ENCODE measurements at regions not wholly inside any gene's neighbourhood (a gene's known extent, or its start where the extent isn't known, plus 50 kb on each side); places are given as distances from the start of the nearest gene placed in this dataset.

DNA sequence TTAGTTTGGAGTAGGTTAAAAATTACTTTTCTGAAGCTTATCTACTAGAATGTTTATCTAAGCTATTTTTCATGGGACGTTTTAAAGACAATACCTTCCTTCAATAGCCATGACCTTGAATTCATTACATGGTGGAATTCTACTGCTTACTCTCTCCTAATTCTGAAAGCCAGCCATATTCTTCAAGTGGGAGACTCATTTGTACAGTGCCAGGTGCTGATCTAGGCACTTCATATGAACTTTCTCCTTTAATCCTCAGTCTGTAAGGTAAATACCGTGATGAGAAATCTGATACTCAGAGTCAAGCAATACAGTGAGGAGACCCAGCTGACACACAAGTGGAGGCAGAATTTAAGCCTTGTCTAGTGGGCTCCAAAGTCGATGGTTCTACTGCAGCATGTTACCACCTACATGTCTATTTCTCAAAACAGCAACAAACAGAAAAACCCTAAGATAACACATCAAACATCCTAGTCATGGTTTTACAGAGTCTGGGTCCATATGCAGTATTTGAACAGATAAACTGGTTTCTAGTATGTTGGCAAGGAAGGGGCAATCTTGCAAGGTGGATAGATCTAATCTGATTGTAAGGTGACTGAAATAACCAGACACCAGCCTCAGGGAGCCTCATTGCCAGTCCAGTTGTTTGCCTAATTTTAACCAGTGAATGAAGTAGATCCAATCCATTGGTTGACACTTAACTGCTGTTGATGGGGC is 243.7 kb downstream of the PIK3R1 start:
- Histone ChIP-seq H3K27me3 (ENCODE audit: control insufficient read depth, insufficient read depth, low read length) (no peaks in the 10 kb centered on the region), H3K4me3 (ENCODE audit: low read length) (no peak overlapping the region), H3K36me3 (ENCODE audit: control insufficient read depth, insufficient read depth, low read length) (no peaks in the 10 kb centered on the region), H3K27ac (ENCODE audit: low read length) (no peak overlapping the region), H3K9me3 (ENCODE audit: control insufficient read depth, insufficient read depth, low read length) (no peaks in the 10 kb centered on the region), H3K4me1 (ENCODE audit: control insufficient read depth, insufficient read depth, low read length) (peaks cover 3% of the 10 kb centered on the region)
- TF ChIP-seq CTCF (IDR thresholded peaks at IDR 0.05): no peak
- H3K9me3 Mint-ChIP-seq: no peaks in the 10 kb centered on the region
- intact Hi-C loops (cut with micrococcal nuclease): no loop called here
- WGBS (ENCODE audit: insufficient coverage): 79% methylated on average over 3 of the region's 3 CpGs
- no peak for ATAC-seq
- H3K27me3 Mint-ChIP-seq (ENCODE audit: low read depth in 2 of 2): no peaks in the 10 kb centered on the region
- H3K36me3 Mint-ChIP-seq: no peaks in the 10 kb centered on the region
- peaks cover 7 to 9% of the 10 kb centered on the region in 2 donors for H3K4me1 Mint-ChIP-seq
- H3K27ac Mint-ChIP-seq: no peak overlapping the region
- H3K4me3 Mint-ChIP-seq: no peak overlapping the region
- no peak for DNase-seq

GRCh38 chr5:68459810-68460139 is 244.2 kb downstream of the PIK3R1 start:
- Mint-ChIP-seq H3K27me3 (ENCODE audit: low read depth in 2 of 2) (no peaks in the 10 kb centered on the region), H3K27ac (no peak overlapping the region), H3K4me3 (no peak overlapping the region), H3K36me3 (no peaks in the 10 kb centered on the region), H3K4me1 (peaks cover 7 to 9% of the 10 kb centered on the region in 2 donors), H3K9me3 (no peaks in the 10 kb centered on the region)
- TF ChIP-seq CTCF (IDR thresholded peaks at IDR 0.05): no peak
- H3K27ac ChIP-seq (ENCODE audit: low read length): no peak overlapping the region
- no peaks in the 10 kb centered on the region for H3K27me3 ChIP-seq (ENCODE audit: control insufficient read depth, insufficient read depth, low read length)
- DNase-seq: no peak
- WGBS (ENCODE audit: insufficient coverage): 42% methylated on average over 2 of the region's 3 CpGs
- H3K4me3 ChIP-seq (ENCODE audit: low read length): no peak overlapping the region
- H3K4me1 ChIP-seq (ENCODE audit: control insufficient read depth, insufficient read depth, low read length): peaks cover 8% of the 10 kb centered on the region
- no peaks in the 10 kb centered on the region for H3K36me3 ChIP-seq (ENCODE audit: control insufficient read depth, insufficient read depth, low read length)
- no peak for ATAC-seq
- H3K9me3 ChIP-seq (ENCODE audit: control insufficient read depth, insufficient read depth, low read length): no peaks in the 10 kb centered on the region
- intact Hi-C loops (cut with micrococcal nuclease): loop anchor here (1.0 to 2.0 kb wide), 2 partner anchors 173 to 1213 kb away; no protein-coding TSS in a partner anchor

DNA sequence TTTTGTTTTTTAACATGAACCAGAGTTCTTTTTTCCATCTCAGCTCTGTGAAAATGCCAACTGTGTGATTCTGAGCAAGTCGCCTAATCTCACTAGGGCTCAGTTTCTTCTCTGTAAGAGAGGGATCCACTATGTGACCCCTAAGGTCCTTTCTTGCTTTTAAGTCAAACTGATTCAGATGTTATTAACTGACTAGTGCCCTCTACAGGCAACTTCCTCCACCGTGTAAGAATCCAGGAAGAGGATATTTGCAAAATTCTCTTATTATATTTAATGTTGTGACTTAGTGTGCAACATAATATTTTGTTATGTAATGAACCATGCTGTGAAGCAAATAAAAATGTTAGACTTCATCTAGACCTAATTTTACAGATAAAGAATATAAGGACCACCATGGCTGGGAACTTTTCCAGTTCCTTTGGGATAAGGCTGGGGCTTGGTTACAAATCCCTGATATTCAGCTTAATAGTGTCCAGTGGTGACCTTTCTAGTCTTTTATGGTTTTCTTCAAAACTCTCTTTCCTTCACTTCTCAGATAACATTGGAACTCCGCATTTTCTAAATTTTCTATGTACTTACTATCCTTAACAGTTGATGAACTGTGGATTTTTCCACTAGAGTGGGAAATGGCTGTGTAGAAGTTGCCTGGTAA is 244.7 kb downstream of the PIK3R1 start:
- WGBS (ENCODE audit: insufficient coverage): 50% methylated on average over 1 of the region's 3 CpGs
- Mint-ChIP-seq H3K27ac (no peak overlapping the region), H3K9me3 (no peaks in the 10 kb centered on the region), H3K27me3 (ENCODE audit: low read depth in 2 of 2) (no peaks in the 10 kb centered on the region), H3K4me1 (peaks cover 7 to 9% of the 10 kb centered on the region in 2 donors), H3K36me3 (no peaks in the 10 kb centered on the region), H3K4me3 (no peak overlapping the region)
- intact Hi-C loops (cut with micrococcal nuclease): loop anchor here (1.0 to 2.0 kb wide), 2 partner anchors 174 to 1213 kb away; no protein-coding TSS in a partner anchor
- Histone ChIP-seq H3K27me3 (ENCODE audit: control insufficient read depth, insufficient read depth, low read length) (no peaks in the 10 kb centered on the region), H3K36me3 (ENCODE audit: control insufficient read depth, insufficient read depth, low read length) (no peaks in the 10 kb centered on the region), H3K27ac (ENCODE audit: low read length) (no peak overlapping the region), H3K4me1 (ENCODE audit: control insufficient read depth, insufficient read depth, low read length) (peaks cover 12% of the 10 kb centered on the region), H3K9me3 (ENCODE audit: control insufficient read depth, insufficient read depth, low read length) (no peaks in the 10 kb centered on the region), H3K4me3 (ENCODE audit: low read length) (no peak overlapping the region)
- peak; percentile 85 for TF ChIP-seq CTCF (IDR thresholded peaks at IDR 0.05)
- ATAC-seq (peak; percentile 62 to 78 (median 68)), DNase-seq (peak in 1 of 2 donors; percentile 82)
